Endothelial cell of umbilical vein (primary cell): ENCODE measurements at regions not wholly inside any gene's neighbourhood (a gene's known extent, or its start where the extent isn't known, plus 50 kb on each side); places are given as distances from the start of the nearest gene placed in this dataset.

ENCODE experiments used
- BruUV-seq: library from RNA; stranded (reverse); fragments of 400-500 nt; replicated peaks from 2 replicates; lab custom pipeline; 2021; lab: Mats Ljungman, UMichigan
- CTCF ChIA-PET: fragments of 300-600, 350-600 bp; sonication (Branson Sonifier 250); formaldehyde crosslinking; loops from one replicate; lab custom pipeline; 2021; ENCODE audit warnings: antibody characterized with exemption, inconsistent platforms; lab: Charles Lee
- POLR2A ChIA-PET: fragments of 300-600, 350-600 bp; sonication (Branson Sonifier 250); formaldehyde crosslinking; loops from one replicate; lab custom pipeline; 2021; ENCODE audit warnings: antibody characterized with exemption, inconsistent platforms; lab: Charles Lee
- DNase-seq: peaks from one replicate; pipeline ENCODE4 v3.0.0-alpha.2; 2011; ENCODE audit warnings: low read depth, low spot score
- FAIRE-seq: peaks from 2 replicates; lab custom pipeline; 2011; peaks lifted over from hg19 to GRCh38; lab: Jason Lieb, UNC
- H2AFZ ChIP-seq: 2 replicates; pipeline ENCODE4 v1.6.0; 2012; ENCODE audit warnings: low read depth, low read length, control low read depth, inconsistent platforms
- H3K27ac ChIP-seq: 2 replicates; pipeline ENCODE4 v1.5.1; 2011; ENCODE audit warnings: low read depth, mild to moderate bottlenecking, control low read depth, low read length, moderate library complexity; ENCODE audit not compliant: insufficient read depth
- H3K27me3 ChIP-seq, 2 experiments: 2 replicates each; pipeline versions ENCODE4 v1.6.0 to v1.6.1; 2011; ENCODE audit warnings: low read length in 2 of 2, mixed read lengths in 1 of 2; ENCODE audit not compliant: control insufficient read depth in 2 of 2, insufficient read depth in 2 of 2
- H3K36me3 ChIP-seq, 2 experiments: 2 replicates in 1 of 2; 3 replicates in 1 of 2; pipeline ENCODE4 v1.5.1; 2011; ENCODE audit warnings: low read length in 2 of 2, mild to moderate bottlenecking in 1 of 2, moderate library complexity in 1 of 2; ENCODE audit not compliant: control insufficient read depth in 2 of 2, insufficient read depth in 2 of 2; ENCODE audit errors: extremely low read depth in 1 of 2
- H3K4me1 ChIP-seq: 3 replicates; pipeline ENCODE4 v1.5.1; 2011; ENCODE audit warnings: mild to moderate bottlenecking, low read length; ENCODE audit not compliant: control insufficient read depth, insufficient read depth; ENCODE audit errors: extremely low read depth
- H3K4me2 ChIP-seq: 2 replicates; pipeline ENCODE4 v1.6.1; 2011; ENCODE audit warnings: low read length, control low read depth, mixed read lengths; ENCODE audit not compliant: insufficient read depth
- H3K4me3 ChIP-seq, 3 experiments: fragments of 200-600 bp in 1 of 3; sonication (generic), shearing (Covaris generic) in 1 of 3; replicated peaks in 1 of 3; 2 replicates each; pipeline ENCODE4 v1.5.1; 2011 to 2016; ENCODE audit warnings: control low read depth in 3 of 3, low read length in 3 of 3, mild to moderate bottlenecking in 2 of 3, inconsistent platforms in 1 of 3, low read depth in 1 of 3, moderate library complexity in 1 of 3; ENCODE audit not compliant: insufficient read depth in 1 of 3
- H3K79me2 ChIP-seq: 2 replicates; pipeline ENCODE4 v1.6.0; 2012; ENCODE audit warnings: low read length, inconsistent platforms; ENCODE audit not compliant: control insufficient read depth, insufficient read depth
- H3K9ac ChIP-seq: replicated peaks from 2 replicates; pipeline ENCODE3; 2011; ENCODE audit warnings: low read length, control low read depth; ENCODE audit not compliant: insufficient read depth; ENCODE audit errors: extremely low read depth
- H3K9me1 ChIP-seq: replicated peaks from 3 replicates; pipeline ENCODE4 v1.6.0; 2011; ENCODE audit warnings: mild to moderate bottlenecking, low read length; ENCODE audit not compliant: control insufficient read depth, insufficient read depth; ENCODE audit errors: extremely low read depth
- H3K9me3 ChIP-seq: replicated peaks from 2 replicates; pipeline ENCODE4 v1.5.1; 2012; ENCODE audit warnings: low read length, inconsistent platforms; ENCODE audit not compliant: control insufficient read depth, insufficient read depth
- H4K20me1 ChIP-seq: replicated peaks from 2 replicates; pipeline ENCODE3; 2011; ENCODE audit warnings: mild to moderate bottlenecking, low read length; ENCODE audit not compliant: control insufficient read depth, insufficient read depth; ENCODE audit errors: extremely low read depth
- FOS ChIP-seq: IDR thresholded peaks from 2 replicates; pipeline ENCODE4 v1.6.1; 2011; ENCODE audit warnings: mild to moderate bottlenecking, low read length, moderate library complexity, borderline replicate concordance; ENCODE audit not compliant: insufficient read depth
- GATA2 ChIP-seq: IDR thresholded peaks from 2 replicates; pipeline ENCODE4 v1.7.0; 2011; ENCODE audit warnings: low read depth, mild to moderate bottlenecking, moderate library complexity, mixed read lengths, low read length; ENCODE audit not compliant: insufficient read length, insufficient read depth
- POLR2AphosphoS5 ChIP-seq: IDR thresholded peaks from 2 replicates; pipeline ENCODE4 v1.6.1; 2012; ENCODE audit warnings: low read depth, mild to moderate bottlenecking, control low read depth, low read length, moderate library complexity; ENCODE audit not compliant: insufficient read depth
- dilution Hi-C: fragments of 300-500 bp; cut with MboI; formaldehyde crosslinking; loops from one replicate; pipeline ENCODE4 v1.15.0; 2019; ENCODE audit warnings: low sequenced_read_pairs; ENCODE audit not compliant: extremely low pct_ligation_motif_present
- intact Hi-C: fragments of 100-400 bp; cut with micrococcal nuclease; formaldehyde crosslinking; loops from one replicate; pipeline ENCODE4 v1.10.0; 2022
- TF ChIP-seq, protein P1 (sequence below): IDR thresholded peaks from 2 replicates; pipeline ENCODE4 v1.6.1; 2011; ENCODE audit not compliant: insufficient read depth, insufficient read length
- TF ChIP-seq, protein P2 (sequence below), 2 donors: IDR thresholded peaks; 1 replicate in 1 of 2; 2 replicates in 1 of 2; pipeline ENCODE4 v1.5.1; 2011; ENCODE audit warnings: low read length in 2 of 2, mild to moderate bottlenecking in 2 of 2, moderate library complexity in 2 of 2, control low read depth in 1 of 2, inconsistent platforms in 1 of 2, low read depth in 1 of 2; ENCODE audit not compliant: insufficient read depth in 1 of 2; ENCODE audit errors: extremely low read depth in 1 of 2

DNA sequence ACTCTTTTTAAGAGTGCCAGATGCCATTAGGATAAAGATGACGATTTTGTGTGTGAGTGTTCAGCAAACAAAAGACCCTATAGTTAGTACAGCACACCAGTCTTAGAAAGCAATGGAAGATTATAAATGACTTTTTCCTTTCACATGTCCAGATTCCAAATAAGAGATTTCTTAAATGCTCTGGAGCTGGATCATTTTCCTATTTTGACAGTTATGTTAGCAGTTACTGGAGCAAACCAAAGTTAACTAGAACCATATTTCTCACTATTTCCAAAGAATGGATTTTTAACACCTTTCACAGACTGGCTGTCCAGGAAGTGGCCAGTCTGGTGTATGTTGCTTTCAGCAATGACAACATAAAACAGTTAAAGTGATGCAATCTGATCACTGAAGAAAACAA is 905.8 kb upstream of the ADGRL2 start:
- no peaks in the 10 kb centered on the region for H3K9me3 ChIP-seq
- intact Hi-C loops (no loop called here), dilution Hi-C loops (no loop called here)
- BruUV-seq = no TSS peak
- no peak overlapping the region for H2AFZ ChIP-seq
- no peaks in the 10 kb centered on the region for H3K79me2 ChIP-seq
- TF ChIP-seq FOS = no peak
- TF ChIP-seq GATA2 = no peak
- TF ChIP-seq, protein P1, sequence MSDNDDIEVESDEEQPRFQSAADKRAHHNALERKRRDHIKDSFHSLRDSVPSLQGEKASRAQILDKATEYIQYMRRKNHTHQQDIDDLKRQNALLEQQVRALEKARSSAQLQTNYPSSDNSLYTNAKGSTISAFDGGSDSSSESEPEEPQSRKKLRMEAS = no peak
- TF ChIP-seq, protein P2, sequence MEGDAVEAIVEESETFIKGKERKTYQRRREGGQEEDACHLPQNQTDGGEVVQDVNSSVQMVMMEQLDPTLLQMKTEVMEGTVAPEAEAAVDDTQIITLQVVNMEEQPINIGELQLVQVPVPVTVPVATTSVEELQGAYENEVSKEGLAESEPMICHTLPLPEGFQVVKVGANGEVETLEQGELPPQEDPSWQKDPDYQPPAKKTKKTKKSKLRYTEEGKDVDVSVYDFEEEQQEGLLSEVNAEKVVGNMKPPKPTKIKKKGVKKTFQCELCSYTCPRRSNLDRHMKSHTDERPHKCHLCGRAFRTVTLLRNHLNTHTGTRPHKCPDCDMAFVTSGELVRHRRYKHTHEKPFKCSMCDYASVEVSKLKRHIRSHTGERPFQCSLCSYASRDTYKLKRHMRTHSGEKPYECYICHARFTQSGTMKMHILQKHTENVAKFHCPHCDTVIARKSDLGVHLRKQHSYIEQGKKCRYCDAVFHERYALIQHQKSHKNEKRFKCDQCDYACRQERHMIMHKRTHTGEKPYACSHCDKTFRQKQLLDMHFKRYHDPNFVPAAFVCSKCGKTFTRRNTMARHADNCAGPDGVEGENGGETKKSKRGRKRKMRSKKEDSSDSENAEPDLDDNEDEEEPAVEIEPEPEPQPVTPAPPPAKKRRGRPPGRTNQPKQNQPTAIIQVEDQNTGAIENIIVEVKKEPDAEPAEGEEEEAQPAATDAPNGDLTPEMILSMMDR (IDR thresholded peaks at IDR 0.05; ENCODE audit: extremely low read depth in 1 of 2, insufficient read depth in 1 of 2, low read depth in 1 of 2, low read length in 2 of 2) = no peak
- CTCF ChIA-PET = no interaction called here
- H3K27ac ChIP-seq = no peak overlapping the region
- FAIRE-seq (no peak), DNase-seq (no peak)
- peaks cover 11% of the 10 kb centered on the region for H3K4me1 ChIP-seq
- no peaks in the 10 kb centered on the region for H3K36me3 ChIP-seq
- no peak overlapping the region for H3K4me3 ChIP-seq
- no peak overlapping the region for H3K9ac ChIP-seq
- POLR2A ChIA-PET = no interaction called here
- H3K4me2 ChIP-seq = no peak overlapping the region
- H3K27me3 ChIP-seq = no peaks in the 10 kb centered on the region
- H3K9me1 ChIP-seq = no peaks in the 10 kb centered on the region
- H4K20me1 ChIP-seq = no peaks in the 10 kb centered on the region

DNA sequence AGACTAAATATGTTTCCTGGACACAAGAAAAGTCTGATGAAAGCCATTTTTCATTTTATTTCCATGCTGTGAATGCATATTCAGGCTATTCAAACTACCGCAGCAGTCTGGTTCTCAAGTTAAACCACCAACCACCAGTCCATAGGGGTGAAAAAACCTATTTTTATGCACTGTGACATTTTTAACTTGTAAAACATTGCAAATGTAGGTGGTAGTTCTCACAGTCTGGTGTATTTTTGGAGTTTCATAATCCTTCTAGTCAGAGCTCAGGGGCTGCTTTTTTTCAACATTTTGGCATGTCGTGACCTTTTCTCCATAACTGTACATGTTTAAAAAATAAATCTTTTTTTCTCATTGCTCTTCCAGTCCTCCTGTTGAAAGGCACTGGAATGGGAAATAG is 907.6 kb upstream of the ADGRL2 start:
- H3K9ac ChIP-seq = no peak overlapping the region
- H3K4me3 ChIP-seq = no peak overlapping the region
- no peaks in the 10 kb centered on the region for H3K36me3 ChIP-seq
- no peak overlapping the region for H2AFZ ChIP-seq
- dilution Hi-C loops = no loop called here
- no peak for TF ChIP-seq POLR2AphosphoS5
- TF ChIP-seq GATA2 = no peak
- TF ChIP-seq FOS = no peak
- no peaks in the 10 kb centered on the region for H4K20me1 ChIP-seq
- no peak overlapping the region for H3K27ac ChIP-seq
- DNase-seq (no peak), FAIRE-seq (no peak)
- H3K79me2 ChIP-seq = no peaks in the 10 kb centered on the region
- POLR2A ChIA-PET = no interaction called here
- CTCF ChIA-PET = no interaction called here
- H3K9me3 ChIP-seq = no peaks in the 10 kb centered on the region
- no TSS peak for BruUV-seq
- no peaks in the 10 kb centered on the region for H3K27me3 ChIP-seq
- H3K9me1 ChIP-seq = no peaks in the 10 kb centered on the region
- H3K4me1 ChIP-seq = peaks cover 11% of the 10 kb centered on the region
- H3K4me2 ChIP-seq = no peak overlapping the region
- intact Hi-C loops = no loop called here
